ENCODE measurements at regions not wholly inside any gene's neighbourhood (a gene's known extent, or its start where the extent isn't known, plus 50 kb on each side); places are given as distances from the start of the nearest gene placed in this dataset.

GRCh38 chr9:18360005-18360404 lies 113.9 kb upstream of the ADAMTSL1 start:
- no CpG with 5 or more reads among the region's 1 CpG for WGBS (ENCODE audit: extremely low coverage, insufficient read length, low lambda C conversion rate)
- no peak overlapping the region for H3K23ac ChIP-seq (ENCODE audit: insufficient read length, low read depth, low read length)
- Mint-ChIP-seq H3K27me3 (ENCODE audit: low read depth) (no peaks in the 10 kb centered on the region), H3K36me3 (ENCODE audit: insufficient read depth in 1 of 3, low read depth in 3 of 3) (no peaks in the 10 kb centered on the region), H3K4me3 (no peak overlapping the region), H3K4me1 (no peaks in the 10 kb centered on the region; a peak in 1 of 4 replicates), H3K27ac (0 out of 7 replicates have a peak overlapping the region, but pooled peaks of 1 of the 3 experiments have one; percentile 28), H3K9me3 (no peaks in the 10 kb centered on the region)
- H2BK120ac ChIP-seq (ENCODE audit: low read depth, low read length, poor library complexity, severe bottlenecking) = no peak overlapping the region
- H4K8ac ChIP-seq (replicated peaks; ENCODE audit: insufficient read length, low read depth, low read length) = no peak overlapping the region
- DNase-seq = no peak
- no peak overlapping the region for H3K27ac ChIP-seq (ENCODE audit: insufficient read length, low read depth, low read length)
- H4K91ac ChIP-seq (ENCODE audit: insufficient read length, low read depth, low read length) = no peak overlapping the region
- no peak overlapping the region for H2AK5ac ChIP-seq (ENCODE audit: insufficient read length, low read length)
- no peaks in the 10 kb centered on the region for H3K9me3 ChIP-seq (ENCODE audit: control insufficient read depth, low read depth, low read length)
- no peak overlapping the region for H3K9ac ChIP-seq (ENCODE audit: extremely low read depth, insufficient read length, low read length)
- no peak overlapping the region for H3K14ac ChIP-seq (ENCODE audit: insufficient read depth, low read length)
- no peaks in the 10 kb centered on the region for H3K27me3 ChIP-seq (ENCODE audit: insufficient read depth, low read length)
- no peaks in the 10 kb centered on the region for H4K20me1 ChIP-seq (ENCODE audit: control insufficient read depth, insufficient read depth, insufficient read length)
- no peak overlapping the region for H3T11ph ChIP-seq (ENCODE audit: low read length)
- no peak overlapping the region for H3K56ac ChIP-seq (ENCODE audit: insufficient read length, low read depth, low read length)
- no peaks in the 10 kb centered on the region for H3K79me1 ChIP-seq (ENCODE audit: insufficient read depth, low read depth, low read length, poor library complexity, severe bottlenecking)
- H4K5ac ChIP-seq (ENCODE audit: insufficient read length, low read depth, low read length) = no peak overlapping the region
- TF ChIP-seq, protein P1, sequence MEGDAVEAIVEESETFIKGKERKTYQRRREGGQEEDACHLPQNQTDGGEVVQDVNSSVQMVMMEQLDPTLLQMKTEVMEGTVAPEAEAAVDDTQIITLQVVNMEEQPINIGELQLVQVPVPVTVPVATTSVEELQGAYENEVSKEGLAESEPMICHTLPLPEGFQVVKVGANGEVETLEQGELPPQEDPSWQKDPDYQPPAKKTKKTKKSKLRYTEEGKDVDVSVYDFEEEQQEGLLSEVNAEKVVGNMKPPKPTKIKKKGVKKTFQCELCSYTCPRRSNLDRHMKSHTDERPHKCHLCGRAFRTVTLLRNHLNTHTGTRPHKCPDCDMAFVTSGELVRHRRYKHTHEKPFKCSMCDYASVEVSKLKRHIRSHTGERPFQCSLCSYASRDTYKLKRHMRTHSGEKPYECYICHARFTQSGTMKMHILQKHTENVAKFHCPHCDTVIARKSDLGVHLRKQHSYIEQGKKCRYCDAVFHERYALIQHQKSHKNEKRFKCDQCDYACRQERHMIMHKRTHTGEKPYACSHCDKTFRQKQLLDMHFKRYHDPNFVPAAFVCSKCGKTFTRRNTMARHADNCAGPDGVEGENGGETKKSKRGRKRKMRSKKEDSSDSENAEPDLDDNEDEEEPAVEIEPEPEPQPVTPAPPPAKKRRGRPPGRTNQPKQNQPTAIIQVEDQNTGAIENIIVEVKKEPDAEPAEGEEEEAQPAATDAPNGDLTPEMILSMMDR (conservative IDR thresholded peaks at IDR 0.05) = no peak
- H2BK20ac ChIP-seq (ENCODE audit: low read depth, low read length, poor library complexity, severe bottlenecking) = no peak overlapping the region
- H3K4ac ChIP-seq (ENCODE audit: low read depth, low read length) = no peak overlapping the region
- H2BK15ac ChIP-seq (ENCODE audit: low read depth, low read length) = no peak overlapping the region
- H3K4me2 ChIP-seq (ENCODE audit: insufficient read depth, insufficient read length, low read length) = no peak overlapping the region
- H2AFZ ChIP-seq (ENCODE audit: low read length) = no peak overlapping the region
- no peaks in the 10 kb centered on the region for H3K79me2 ChIP-seq (ENCODE audit: insufficient read depth, low read length)
- H2BK5ac ChIP-seq (ENCODE audit: insufficient read length, low read length) = no peak overlapping the region
- no peaks in the 10 kb centered on the region for H3K4me1 ChIP-seq (ENCODE audit: insufficient read depth, low read length)
- H3K23me2 ChIP-seq (ENCODE audit: insufficient read length, low read depth, low read length, poor library complexity, severe bottlenecking) = no peaks in the 10 kb centered on the region
- no peak overlapping the region for H2BK12ac ChIP-seq (ENCODE audit: insufficient read length, low read depth, low read length)
- H3K18ac ChIP-seq (ENCODE audit: insufficient read length, low read depth, low read length) = no peak overlapping the region
